CD14-positive monocyte (primary cell): ENCODE measurements at regions not wholly inside any gene's neighbourhood (a gene's known extent, or its start where the extent isn't known, plus 50 kb on each side); places are given as distances from the start of the nearest gene placed in this dataset.

Experiments used
- DNase-seq, 3 donors: peaks; one replicate each; pipeline ENCODE4 v3.0.0-alpha.2; 2011 to 2022
- H2AFZ ChIP-seq: 2 replicates; pipeline ENCODE4 v1.6.0; 2012; ENCODE audit warnings: mild to moderate bottlenecking, low read depth, low read length, inconsistent platforms; ENCODE audit not compliant: insufficient read depth, poor library complexity, severe bottlenecking
- H3K27ac ChIP-seq, 2 donors: 1 replicate in 1 of 2; 2 replicates in 1 of 2; pipeline ENCODE4 v1.5.1; 2012 to 2013; ENCODE audit warnings: low read length in 2 of 2, control low read depth in 1 of 2, inconsistent platforms in 1 of 2, low read depth in 1 of 2, mild to moderate bottlenecking in 1 of 2
- H3K27me3 ChIP-seq, 2 donors: one replicate each; pipeline versions ENCODE4 v1.6.0 to v1.6.1; 2011 to 2013; ENCODE audit warnings: low read length in 2 of 2; ENCODE audit not compliant: control insufficient read depth in 2 of 2, insufficient read depth in 2 of 2
- H3K36me3 ChIP-seq, 2 donors: replicated peaks in 1 of 2; 1 replicate in 1 of 2; 2 replicates in 1 of 2; pipeline versions ENCODE4 v1.5.1 to v1.6.1; 2012 to 2013; ENCODE audit warnings: low read length in 2 of 2, control low read depth in 1 of 2, inconsistent platforms in 1 of 2, mild to moderate bottlenecking in 1 of 2; ENCODE audit not compliant: insufficient read depth in 2 of 2, control insufficient read depth in 1 of 2
- H3K4me1 ChIP-seq, 2 donors: 1 replicate in 1 of 2; 2 replicates in 1 of 2; pipeline versions ENCODE4 v1.5.1 to v1.6.1; 2012 to 2013; ENCODE audit warnings: low read length in 2 of 2, control low read depth in 1 of 2, inconsistent platforms in 1 of 2, mild to moderate bottlenecking in 1 of 2, moderate library complexity in 1 of 2; ENCODE audit not compliant: insufficient read depth in 2 of 2, control insufficient read depth in 1 of 2
- H3K4me2 ChIP-seq: replicated peaks from 2 replicates; pipeline ENCODE3; 2012; ENCODE audit warnings: low read length, moderate library complexity, mild to moderate bottlenecking; ENCODE audit not compliant: poor library complexity, severe bottlenecking; ENCODE audit errors: extremely low read depth
- H3K4me3 ChIP-seq, 3 experiments: fragments of 200-600 bp in 1 of 3; sonication (generic) in 1 of 3; replicated peaks in 1 of 3; 1 replicate in 2 of 3; 2 replicates in 1 of 3; pipeline ENCODE4 v1.5.1; 2011 to 2013; ENCODE audit warnings: low read length in 3 of 3, mild to moderate bottlenecking in 3 of 3, control low read depth in 2 of 3, low read depth in 2 of 3, inconsistent platforms in 1 of 3, moderate library complexity in 1 of 3
- H3K79me2 ChIP-seq: 2 replicates; pipeline ENCODE4 v1.6.0; 2012; ENCODE audit warnings: mild to moderate bottlenecking, control low read depth, inconsistent platforms, low read length, moderate library complexity; ENCODE audit not compliant: insufficient read depth
- H3K9ac ChIP-seq: 2 replicates; pipeline ENCODE4 v1.6.0; 2017; ENCODE audit warnings: low read length, mild to moderate bottlenecking; ENCODE audit not compliant: insufficient read depth, poor library complexity, severe bottlenecking
- H3K9me3 ChIP-seq, 2 donors: replicated peaks in 1 of 2; 1 replicate in 1 of 2; 2 replicates in 1 of 2; pipeline versions ENCODE4 v1.5.1 to v1.6.1; 2012 to 2013; ENCODE audit warnings: low read length in 2 of 2, control low read depth in 1 of 2; ENCODE audit not compliant: control insufficient read depth in 1 of 2, insufficient read depth in 1 of 2
- H4K20me1 ChIP-seq: 2 replicates; pipeline ENCODE4 v1.6.0; 2012; ENCODE audit warnings: mild to moderate bottlenecking, low read length, control low read depth, moderate library complexity; ENCODE audit not compliant: insufficient read depth
- H3K27ac Mint-ChIP-seq, 7 donors: one replicate each; pipeline ENCODE4 v1.8.0; 2020; ENCODE audit warnings: mild to moderate bottlenecking in 7 of 7, mixed read lengths in 7 of 7, moderate library complexity in 6 of 7, inconsistent platforms in 2 of 7
- H3K27me3 Mint-ChIP-seq, 3 donors: one replicate each; pipeline ENCODE4 v1.8.0; 2021 to 2022; ENCODE audit warnings: low read depth in 3 of 3, mild to moderate bottlenecking in 3 of 3, mixed read lengths in 3 of 3, moderate library complexity in 3 of 3, inconsistent platforms in 1 of 3
- H3K36me3 Mint-ChIP-seq, 2 donors: one replicate each; pipeline ENCODE4 v1.8.0; 2020; ENCODE audit warnings: mixed read lengths in 2 of 2, inconsistent platforms in 1 of 2, mild to moderate bottlenecking in 1 of 2
- H3K4me1 Mint-ChIP-seq: one replicate; pipeline ENCODE4 v1.8.0; 2020; ENCODE audit warnings: mild to moderate bottlenecking, mixed read lengths
- H3K4me3 Mint-ChIP-seq, 2 donors: one replicate each; pipeline ENCODE4 v1.8.0; 2020; ENCODE audit warnings: mild to moderate bottlenecking in 2 of 2, mixed read lengths in 2 of 2, moderate library complexity in 1 of 2
- H3K9me3 Mint-ChIP-seq, 7 donors: one replicate each; pipeline ENCODE4 v1.8.0; 2020 to 2022; ENCODE audit warnings: mixed read lengths in 7 of 7, mild to moderate bottlenecking in 6 of 7, moderate library complexity in 6 of 7, inconsistent platforms in 2 of 7
- WGBS: methylation state at CpG from one replicate; pipeline ENCODE4 v1.1.5; 2013; ENCODE audit warnings: missing lambda C conversion rate; ENCODE audit not compliant: insufficient coverage; 5-methylcytosine and 5-hydroxymethylcytosine counted together
- intact Hi-C, 2 donors: fragments of 100-400 bp; cut with micrococcal nuclease; formaldehyde crosslinking; loops; one replicate each; pipeline versions ENCODE4 v1.15.0 to v1.15.1; 2023
- TF ChIP-seq, protein P1 (sequence below): fragments of 200-600 bp; IDR thresholded peaks from one replicate; pipeline ENCODE4 v1.8.0; 2022; ENCODE audit warnings: antibody characterized with exemption, mild to moderate bottlenecking

DNA sequence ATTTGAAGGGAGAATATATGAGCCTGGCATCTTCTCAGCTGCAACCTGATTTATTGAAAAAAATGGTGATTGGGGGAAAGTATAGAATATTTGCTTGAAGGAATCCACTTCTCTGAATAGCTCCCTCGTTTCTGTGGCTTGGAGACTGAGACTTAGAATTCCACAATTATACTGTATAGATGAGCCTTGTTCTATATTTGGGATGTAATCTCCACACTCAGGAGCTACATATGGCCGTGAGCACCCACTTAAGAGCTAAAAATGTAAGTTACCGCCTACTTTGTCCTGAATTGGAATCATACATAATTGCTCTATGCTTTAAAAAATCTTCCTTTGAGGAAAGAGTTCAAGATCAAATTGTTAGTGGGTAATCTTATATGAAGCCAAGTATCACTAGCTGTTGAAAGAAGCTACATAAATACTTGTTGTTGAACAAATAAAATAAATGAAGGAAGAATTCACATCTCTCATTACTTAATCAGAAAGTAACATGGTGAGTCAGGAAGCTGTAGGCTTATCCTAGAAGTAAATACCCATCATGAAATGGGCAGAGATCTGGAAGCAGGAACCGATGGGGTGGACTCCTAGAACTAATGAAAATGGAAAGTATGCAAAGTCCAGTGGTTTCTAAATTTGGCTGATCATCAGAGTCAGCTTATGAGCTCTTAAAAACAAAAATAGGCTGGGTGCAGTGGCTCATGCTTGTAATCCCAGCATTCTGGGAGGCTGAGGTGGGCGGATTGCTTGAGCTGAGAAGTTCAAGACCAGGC, 254.3 kb downstream of the SOX4 start:
- peaks cover 14 to 15% of the 10 kb centered on the region in 2 donors for H3K4me1 ChIP-seq
- H3K9ac ChIP-seq, result no peak overlapping the region
- H3K4me3 ChIP-seq, result peak overlapping the region in 1 of 3 experiments; percentile 49
- peak overlapping the region in 2 of 7 donors; percentile 69 to 76 for H3K27ac Mint-ChIP-seq
- H3K79me2 ChIP-seq, result no peaks in the 10 kb centered on the region
- H2AFZ ChIP-seq, result peak overlapping the region; percentile 63
- H3K4me2 ChIP-seq, result peak overlapping the region; percentile 67
- DNase-seq, result no peak
- TF ChIP-seq, protein P1, sequence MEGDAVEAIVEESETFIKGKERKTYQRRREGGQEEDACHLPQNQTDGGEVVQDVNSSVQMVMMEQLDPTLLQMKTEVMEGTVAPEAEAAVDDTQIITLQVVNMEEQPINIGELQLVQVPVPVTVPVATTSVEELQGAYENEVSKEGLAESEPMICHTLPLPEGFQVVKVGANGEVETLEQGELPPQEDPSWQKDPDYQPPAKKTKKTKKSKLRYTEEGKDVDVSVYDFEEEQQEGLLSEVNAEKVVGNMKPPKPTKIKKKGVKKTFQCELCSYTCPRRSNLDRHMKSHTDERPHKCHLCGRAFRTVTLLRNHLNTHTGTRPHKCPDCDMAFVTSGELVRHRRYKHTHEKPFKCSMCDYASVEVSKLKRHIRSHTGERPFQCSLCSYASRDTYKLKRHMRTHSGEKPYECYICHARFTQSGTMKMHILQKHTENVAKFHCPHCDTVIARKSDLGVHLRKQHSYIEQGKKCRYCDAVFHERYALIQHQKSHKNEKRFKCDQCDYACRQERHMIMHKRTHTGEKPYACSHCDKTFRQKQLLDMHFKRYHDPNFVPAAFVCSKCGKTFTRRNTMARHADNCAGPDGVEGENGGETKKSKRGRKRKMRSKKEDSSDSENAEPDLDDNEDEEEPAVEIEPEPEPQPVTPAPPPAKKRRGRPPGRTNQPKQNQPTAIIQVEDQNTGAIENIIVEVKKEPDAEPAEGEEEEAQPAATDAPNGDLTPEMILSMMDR, result no peak
- H4K20me1 ChIP-seq, result no peaks in the 10 kb centered on the region
- no peaks in the 10 kb centered on the region for H3K27me3 ChIP-seq
- H3K27me3 Mint-ChIP-seq, result peaks cover 0 to 1% (median 0%) of the 10 kb centered on the region in 3 donors
- intact Hi-C loops, result no loop called here
- H3K4me3 Mint-ChIP-seq, result peak overlapping the region in 1 of 2 donors; percentile 10
- 100% methylated on average over 1 of the region's 5 CpGs for WGBS
- peaks cover 0 to 2% (median 0%) of the 10 kb centered on the region in 7 donors for H3K9me3 Mint-ChIP-seq
- H3K36me3 Mint-ChIP-seq, result peaks cover 0 to 4% of the 10 kb centered on the region in 2 donors
- H3K4me1 Mint-ChIP-seq, result peaks cover 25% of the 10 kb centered on the region
- H3K27ac ChIP-seq, result peak overlapping the region in 1 of 2 donors; percentile 58
- H3K36me3 ChIP-seq, result no peaks in the 10 kb centered on the region
- H3K9me3 ChIP-seq, result no peaks in the 10 kb centered on the region

DNA sequence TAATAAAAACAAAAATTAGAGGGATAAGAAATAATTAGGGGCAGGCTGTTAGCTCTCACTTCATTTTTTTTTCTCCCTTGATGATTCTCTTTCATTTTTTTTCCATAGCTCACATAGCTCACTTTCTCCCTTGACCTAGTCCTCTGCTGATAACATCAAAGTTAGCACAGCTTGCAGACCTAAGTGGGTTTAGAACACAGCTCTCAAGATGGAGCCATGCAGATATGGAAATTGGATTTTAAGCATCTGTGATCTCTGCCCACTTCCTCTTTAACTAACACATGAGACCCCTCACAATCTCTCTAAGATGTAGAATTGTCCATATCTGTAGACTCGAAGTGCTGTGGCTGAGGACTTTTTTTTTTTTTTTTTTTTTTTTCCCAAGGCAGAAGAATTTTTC, 257.1 kb downstream of the SOX4 start:
- Mint-ChIP-seq H3K27ac (no peak overlapping the region), H3K9me3 (peaks cover 0 to 2% (median 0%) of the 10 kb centered on the region in 7 donors), H3K36me3 (peaks cover 0 to 4% of the 10 kb centered on the region in 2 donors), H3K27me3 (peaks cover 0 to 1% (median 0%) of the 10 kb centered on the region in 3 donors), H3K4me1 (peaks cover 26% of the 10 kb centered on the region), H3K4me3 (no peak overlapping the region)
- no peak overlapping the region for H2AFZ ChIP-seq
- H3K4me3 ChIP-seq, result no peak overlapping the region
- H3K4me1 ChIP-seq, result peaks cover 22 to 26% of the 10 kb centered on the region in 2 donors
- TF ChIP-seq, protein P1, result no peak
- no peak overlapping the region for H3K27ac ChIP-seq
- no peaks in the 10 kb centered on the region for H4K20me1 ChIP-seq
- H3K79me2 ChIP-seq, result no peaks in the 10 kb centered on the region
- no peak overlapping the region for H3K4me2 ChIP-seq
- H3K27me3 ChIP-seq, result no peaks in the 10 kb centered on the region
- H3K9me3 ChIP-seq, result no peaks in the 10 kb centered on the region
- intact Hi-C loops, result loop anchor here in 1 of 2 donors (10.0 kb wide), 1 partner anchor 256 kb away; the partner anchor contains the start of gene SOX4
- no peak for DNase-seq
- no peaks in the 10 kb centered on the region for H3K36me3 ChIP-seq
- H3K9ac ChIP-seq, result no peak overlapping the region
- no CpG with 5 or more reads among the region's 1 CpG for WGBS
